Kidney tubule cell (primary cell): ENCODE measurements at regions not wholly inside any gene's neighbourhood (a gene's known extent, or its start where the extent isn't known, plus 50 kb on each side); places are given as distances from the start of the nearest gene placed in this dataset.

Experiments used
- DNase-seq: peaks from one replicate; pipeline ENCODE4 v3.0.0-alpha.2; 2018; ENCODE audit warnings: low spot score

GRCh38 chr5:61910771-61911170 lies 395.2 kb upstream of the KIF2A start:
- DNase-seq = peak; percentile 57

GRCh38 chr5:61912559-61912958 lies 393.4 kb upstream of the KIF2A start:
- DNase-seq = no peak

GRCh38 chr5:61915646-61916045 lies 390.4 kb upstream of the KIF2A start:
- no peak for DNase-seq

GRCh38 chr5:61916621-61917620 lies 389.1 kb upstream of the KIF2A start:
- peak; percentile 99 for DNase-seq

- DNase-seq = peak; percentile 13
Observed at GRCh38 chr5:61918611-61919010, 387.4 kb upstream of the KIF2A start.

- DNase-seq = peak; percentile 23
Observed at GRCh38 chr5:61919920-61920319, 386.1 kb upstream of the KIF2A start.

GRCh38 chr5:61924251-61924650 lies 381.8 kb upstream of the KIF2A start:
- no peak for DNase-seq

- DNase-seq = no peak
Observed at GRCh38 chr5:61926911-61927310, 379.1 kb upstream of the KIF2A start.

GRCh38 chr5:61931236-61931635 lies 374.8 kb upstream of the KIF2A start:
- DNase-seq = peak; percentile 52

- peak; percentile 75 for DNase-seq
Observed at GRCh38 chr5:61933787-61934626, 372.0 kb upstream of the KIF2A start.

- no peak for DNase-seq
Observed at GRCh38 chr5:61941637-61942036, 364.4 kb upstream of the KIF2A start.

GRCh38 chr5:61942462-61943049 lies 363.4 kb upstream of the KIF2A start:
- no peak for DNase-seq

- DNase-seq = no peak
Observed at GRCh38 chr5:61943713-61944112, 362.3 kb upstream of the KIF2A start.

- no peak for DNase-seq
Observed at GRCh38 chr5:61948151-61948550, 357.9 kb upstream of the KIF2A start.

GRCh38 chr5:61949054-61949678 lies 356.8 kb upstream of the KIF2A start:
- DNase-seq = no peak

- no peak for DNase-seq
Observed at GRCh38 chr5:61949679-61950435, 356.1 kb upstream of the KIF2A start.

GRCh38 chr5:61951295-61951694 lies 354.7 kb upstream of the KIF2A start:
- no peak for DNase-seq

GRCh38 chr5:61953913-61954312 lies 352.1 kb upstream of the KIF2A start:
- no peak for DNase-seq

- peak; percentile 63 for DNase-seq
Observed at GRCh38 chr5:61964201-61964600, 341.8 kb upstream of the KIF2A start.

GRCh38 chr5:61965069-61965468 lies 340.9 kb upstream of the KIF2A start:
- peak; percentile 3 for DNase-seq

- DNase-seq = no peak
Observed at GRCh38 chr5:61965490-61965889, 340.5 kb upstream of the KIF2A start.
